ENCODE measurements at regions not wholly inside any gene's neighbourhood (a gene's known extent, or its start where the extent isn't known, plus 50 kb on each side); places are given as distances from the start of the nearest gene placed in this dataset.

- no peak for TF ChIP-seq EP300 (IDR thresholded peaks at IDR 0.05)
- TF ChIP-seq POLR2A (IDR thresholded peaks at IDR 0.05) = no peak
Measured at GRCh38 chr5:110104060-110104725, 414.5 kb downstream of the MAN2A1 start.
